ENCODE measurements at regions not wholly inside any gene's neighbourhood (a gene's known extent, or its start where the extent isn't known, plus 50 kb on each side); places are given as distances from the start of the nearest gene placed in this dataset.

DNA sequence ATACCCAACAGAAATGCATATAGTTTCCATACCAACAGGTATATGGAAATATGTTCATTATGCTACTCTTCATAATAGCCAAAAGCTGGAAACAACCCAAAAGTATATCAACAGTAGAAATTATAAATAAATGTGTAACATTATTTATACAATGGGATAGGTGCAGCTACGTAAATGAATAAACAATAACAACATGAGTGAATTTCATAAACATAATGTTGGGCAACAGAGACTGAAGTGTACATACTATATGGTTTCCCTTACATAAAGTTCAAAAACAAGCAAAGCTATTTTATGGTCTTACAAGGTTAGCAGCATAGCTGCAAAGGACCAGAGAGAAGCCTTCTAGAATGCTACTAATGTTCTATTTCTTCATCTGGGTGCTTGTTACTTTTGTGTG lies 305.0 kb downstream of the INSC start:
- Histone ChIP-seq H3K27me3 (no peaks in the 10 kb centered on the region), H3K36me3 (no peaks in the 10 kb centered on the region), H3K9me3 (no peaks in the 10 kb centered on the region), H3K27ac (no peak overlapping the region), H3K4me3 (no peak overlapping the region), H3K4me1 (no peaks in the 10 kb centered on the region)
- intact Hi-C loops (cut with DNase I; ENCODE audit: low total_unique reads) = no loop called here
- DNase-seq (ENCODE audit: low spot score in 2 of 2) = no peak
- TF ChIP-seq, protein P1, sequence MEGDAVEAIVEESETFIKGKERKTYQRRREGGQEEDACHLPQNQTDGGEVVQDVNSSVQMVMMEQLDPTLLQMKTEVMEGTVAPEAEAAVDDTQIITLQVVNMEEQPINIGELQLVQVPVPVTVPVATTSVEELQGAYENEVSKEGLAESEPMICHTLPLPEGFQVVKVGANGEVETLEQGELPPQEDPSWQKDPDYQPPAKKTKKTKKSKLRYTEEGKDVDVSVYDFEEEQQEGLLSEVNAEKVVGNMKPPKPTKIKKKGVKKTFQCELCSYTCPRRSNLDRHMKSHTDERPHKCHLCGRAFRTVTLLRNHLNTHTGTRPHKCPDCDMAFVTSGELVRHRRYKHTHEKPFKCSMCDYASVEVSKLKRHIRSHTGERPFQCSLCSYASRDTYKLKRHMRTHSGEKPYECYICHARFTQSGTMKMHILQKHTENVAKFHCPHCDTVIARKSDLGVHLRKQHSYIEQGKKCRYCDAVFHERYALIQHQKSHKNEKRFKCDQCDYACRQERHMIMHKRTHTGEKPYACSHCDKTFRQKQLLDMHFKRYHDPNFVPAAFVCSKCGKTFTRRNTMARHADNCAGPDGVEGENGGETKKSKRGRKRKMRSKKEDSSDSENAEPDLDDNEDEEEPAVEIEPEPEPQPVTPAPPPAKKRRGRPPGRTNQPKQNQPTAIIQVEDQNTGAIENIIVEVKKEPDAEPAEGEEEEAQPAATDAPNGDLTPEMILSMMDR (IDR thresholded peaks at IDR 0.05) = no peak
- no peak for TF ChIP-seq POLR2AphosphoS5 (IDR thresholded peaks at IDR 0.05)
- no peak for TF ChIP-seq POLR2A (IDR thresholded peaks at IDR 0.05)

DNA sequence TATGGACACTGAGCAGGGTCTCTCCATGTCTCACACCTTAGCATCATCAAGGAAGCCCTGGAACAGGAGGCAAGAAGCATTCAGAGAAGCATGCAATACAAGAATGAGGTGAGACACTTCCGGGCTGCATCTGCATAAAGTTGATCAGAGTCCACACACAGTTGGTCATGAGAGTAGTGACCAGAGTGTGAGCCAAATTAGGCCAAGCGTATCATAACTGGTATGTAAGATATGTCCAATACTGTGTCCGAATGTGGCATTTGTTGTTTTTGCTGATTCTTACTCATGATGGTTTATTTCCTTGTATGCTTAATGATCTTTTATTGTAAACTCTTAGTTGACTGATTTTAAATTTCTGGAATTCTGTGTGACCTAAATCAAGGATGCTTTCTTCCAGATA lies 315.7 kb downstream of the INSC start:
- DNase-seq (ENCODE audit: low spot score in 2 of 2) = no peak
- no peaks in the 10 kb centered on the region for H3K36me3 ChIP-seq
- H3K27ac ChIP-seq = no peak overlapping the region
- no peak overlapping the region for H3K4me3 ChIP-seq
- H3K4me1 ChIP-seq = no peaks in the 10 kb centered on the region
- intact Hi-C loops (cut with DNase I; ENCODE audit: low total_unique reads) = no loop called here
- TF ChIP-seq POLR2A (IDR thresholded peaks at IDR 0.05) (no peak), POLR2AphosphoS5 (IDR thresholded peaks at IDR 0.05) (no peak)
- TF ChIP-seq, protein P1 (IDR thresholded peaks at IDR 0.05) = no peak
- H3K9me3 ChIP-seq = no peaks in the 10 kb centered on the region
- peaks cover 0 to under 1% of the 10 kb centered on the region in 2 donors for H3K27me3 ChIP-seq

GRCh38 chr11:15434529-15434928 lies 319.8 kb downstream of the INSC start:
- intact Hi-C loops (cut with DNase I; ENCODE audit: low total_unique reads) = no loop called here
- TF ChIP-seq, protein P1 (IDR thresholded peaks at IDR 0.05) = no peak
- TF ChIP-seq POLR2AphosphoS5 (IDR thresholded peaks at IDR 0.05) (no peak), POLR2A (IDR thresholded peaks at IDR 0.05) (no peak)
- H3K36me3 ChIP-seq = no peaks in the 10 kb centered on the region
- no peaks in the 10 kb centered on the region for H3K4me1 ChIP-seq
- H3K27me3 ChIP-seq = peaks cover 0 to 5% of the 10 kb centered on the region in 2 donors
- no peak for DNase-seq (ENCODE audit: low spot score in 2 of 2)
- no peaks in the 10 kb centered on the region for H3K9me3 ChIP-seq
- H3K4me3 ChIP-seq = no peak overlapping the region
- no peak overlapping the region for H3K27ac ChIP-seq

DNA sequence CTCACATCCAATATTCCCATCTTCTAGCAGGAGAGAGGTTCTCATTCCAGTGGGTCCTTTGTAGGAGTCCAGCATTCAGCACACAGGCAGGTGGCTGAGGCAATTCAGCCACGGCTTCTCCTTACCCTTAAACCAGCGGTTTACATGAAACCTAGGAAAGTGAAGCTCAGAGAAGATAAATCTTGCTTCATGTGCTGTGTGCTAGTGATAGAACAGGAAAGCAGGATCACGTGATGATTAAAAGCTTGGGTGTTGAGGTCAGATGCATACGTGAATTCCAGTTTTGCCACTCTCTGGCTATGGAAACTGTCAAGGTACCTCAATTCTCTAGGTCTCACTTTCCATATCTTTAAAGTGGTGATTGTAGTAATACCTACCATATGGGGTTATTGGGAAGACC lies 331.6 kb downstream of the INSC start:
- Histone ChIP-seq H3K4me3 (no peak overlapping the region), H3K27ac (no peak overlapping the region), H3K27me3 (no peaks in the 10 kb centered on the region), H3K9me3 (no peaks in the 10 kb centered on the region), H3K36me3 (no peaks in the 10 kb centered on the region), H3K4me1 (no peaks in the 10 kb centered on the region)
- TF ChIP-seq, protein P1 (IDR thresholded peaks at IDR 0.05) = no peak
- no peak for TF ChIP-seq POLR2AphosphoS5 (IDR thresholded peaks at IDR 0.05)
- TF ChIP-seq POLR2A (IDR thresholded peaks at IDR 0.05) = no peak
- DNase-seq (ENCODE audit: low spot score in 2 of 2) = no peak
- intact Hi-C loops (cut with DNase I; ENCODE audit: low total_unique reads) = no loop called here

DNA sequence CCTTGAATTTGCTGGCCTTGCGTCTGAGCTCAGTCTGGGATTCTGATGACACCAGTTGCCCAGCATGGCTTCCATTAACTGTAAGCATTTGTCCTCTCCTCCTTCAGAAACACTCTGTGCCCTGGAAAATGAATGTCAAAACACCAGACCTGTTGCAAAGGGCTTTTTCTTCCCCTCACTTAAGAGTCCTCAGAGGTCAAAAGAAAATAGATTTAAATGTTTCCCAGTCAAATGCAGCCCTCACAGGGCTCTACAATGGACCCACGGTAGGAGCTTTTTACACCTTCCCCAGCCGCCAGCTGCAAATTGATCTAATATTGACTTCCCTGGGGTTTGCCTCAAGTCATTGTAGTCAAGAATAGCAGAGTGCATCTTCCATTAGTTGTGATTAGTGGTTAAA lies 332.2 kb downstream of the INSC start:
- no peak for DNase-seq (ENCODE audit: low spot score in 2 of 2)
- Histone ChIP-seq H3K9me3 (no peaks in the 10 kb centered on the region), H3K4me3 (no peak overlapping the region), H3K27me3 (no peaks in the 10 kb centered on the region), H3K36me3 (no peaks in the 10 kb centered on the region), H3K27ac (no peak overlapping the region), H3K4me1 (no peaks in the 10 kb centered on the region)
- intact Hi-C loops (cut with DNase I; ENCODE audit: low total_unique reads) = no loop called here
- TF ChIP-seq POLR2A (IDR thresholded peaks at IDR 0.05) = no peak
- no peak for TF ChIP-seq POLR2AphosphoS5 (IDR thresholded peaks at IDR 0.05)
- TF ChIP-seq, protein P1 (IDR thresholded peaks at IDR 0.05) = no peak

Measured in breast epithelium (tissue), 4 donors.